Eye (tissue), 1 donor: ENCODE measurements at regions not wholly inside any gene's neighbourhood (a gene's known extent, or its start where the extent isn't known, plus 50 kb on each side); places are given as distances from the start of the nearest gene placed in this dataset.

Source experiments
- DNase-seq: peaks from one replicate; pipeline ENCODE4 v3.0.0-alpha.2; 2015

- DNase-seq = no peak
These were observed 862.3 kb downstream of the SUCLG1 start for GRCh38 chr2:83596592-83597282.

- peak; percentile 27 for DNase-seq
These were observed 863.2 kb downstream of the SUCLG1 start for GRCh38 chr2:83595926-83596325.

- peak; percentile 17 for DNase-seq
These were observed 863.9 kb downstream of the SUCLG1 start for GRCh38 chr2:83595121-83595690.

- no peak for DNase-seq
These were observed 864.6 kb downstream of the SUCLG1 start for GRCh38 chr2:83594241-83595120.

- no peak for DNase-seq
These were observed 871.8 kb downstream of the SUCLG1 start for GRCh38 chr2:83587309-83587708.

- no peak for DNase-seq
These were observed 873.8 kb downstream of the SUCLG1 start for GRCh38 chr2:83585250-83585649.

- no peak for DNase-seq
These were observed 874.4 kb downstream of the SUCLG1 start for GRCh38 chr2:83584672-83585071.

GRCh38 chr2:83582589-83582988, 876.5 kb downstream of the SUCLG1 start:
- no peak for DNase-seq

- DNase-seq = no peak
These were observed 879.6 kb downstream of the SUCLG1 start for GRCh38 chr2:83579507-83579906.

- no peak for DNase-seq
These were observed 880.7 kb downstream of the SUCLG1 start for GRCh38 chr2:83578405-83578804.

GRCh38 chr2:83574614-83575013, 884.5 kb downstream of the SUCLG1 start:
- DNase-seq = no peak

GRCh38 chr2:83573060-83573459, 886.0 kb downstream of the SUCLG1 start:
- DNase-seq = no peak

- DNase-seq = no peak
These were observed 886.7 kb downstream of the SUCLG1 start for GRCh38 chr2:83572400-83572799.

- no peak for DNase-seq
These were observed 891.5 kb downstream of the SUCLG1 start for GRCh38 chr2:83567551-83567950.

- DNase-seq = no peak
These were observed 893.5 kb downstream of the SUCLG1 start for GRCh38 chr2:83565626-83566025.

GRCh38 chr2:83565181-83565580, 893.9 kb downstream of the SUCLG1 start:
- DNase-seq = peak; percentile 27

GRCh38 chr2:83561592-83561991, 897.5 kb downstream of the SUCLG1 start:
- DNase-seq = no peak

GRCh38 chr2:83536556-83536955, 922.5 kb downstream of the SUCLG1 start:
- no peak for DNase-seq

GRCh38 chr2:83534416-83534815, 924.7 kb downstream of the SUCLG1 start:
- no peak for DNase-seq

- peak; percentile 2 for DNase-seq
These were observed 927.8 kb downstream of the SUCLG1 start for GRCh38 chr2:83531206-83531826.

GRCh38 chr2:83528767-83529166, 930.3 kb downstream of the SUCLG1 start:
- no peak for DNase-seq

- DNase-seq = no peak
These were observed 936.1 kb downstream of the SUCLG1 start for GRCh38 chr2:83522891-83523493.
